Naive B cell (primary cell): ENCODE measurements at regions not wholly inside any gene's neighbourhood (a gene's known extent, or its start where the extent isn't known, plus 50 kb on each side); places are given as distances from the start of the nearest gene placed in this dataset.

Source experiments
- ATAC-seq, 2 donors: fragments of 150-1000 bp; cut with Tn5 transposase; 2 replicates each; pipeline ENCODE4 v1.10.0; 2021; ENCODE audit warnings: low read depth in 2 of 2, mild to moderate bottlenecking in 2 of 2, moderate library complexity in 2 of 2
- DNase-seq: peaks from one replicate; pipeline ENCODE4 v3.0.0; 2022
- H3K27ac Mint-ChIP-seq, 6 donors: one replicate each; pipeline ENCODE4 v1.8.0; 2020 to 2022; ENCODE audit warnings: mild to moderate bottlenecking in 6 of 6, mixed read lengths in 6 of 6, moderate library complexity in 5 of 6, inconsistent platforms in 2 of 6
- H3K27me3 Mint-ChIP-seq, 3 donors: one replicate each; pipeline ENCODE4 v1.8.0; 2021 to 2022; ENCODE audit warnings: mixed read lengths in 3 of 3, mild to moderate bottlenecking in 1 of 3
- H3K36me3 Mint-ChIP-seq, 2 donors: one replicate each; pipeline ENCODE4 v1.8.0; 2020 to 2022; ENCODE audit warnings: mixed read lengths in 2 of 2, inconsistent platforms in 1 of 2, mild to moderate bottlenecking in 1 of 2
- H3K4me1 Mint-ChIP-seq, 3 donors: one replicate each; pipeline ENCODE4 v1.8.0; 2020 to 2022; ENCODE audit warnings: mixed read lengths in 3 of 3, inconsistent platforms in 1 of 3, mild to moderate bottlenecking in 1 of 3, moderate library complexity in 1 of 3
- H3K4me3 Mint-ChIP-seq, 8 donors: one replicate each; pipeline ENCODE4 v1.8.0; 2020 to 2022; ENCODE audit warnings: mild to moderate bottlenecking in 8 of 8, mixed read lengths in 8 of 8, moderate library complexity in 8 of 8, inconsistent platforms in 2 of 8
- H3K9me3 Mint-ChIP-seq, 7 donors: one replicate each; pipeline ENCODE4 v1.8.0; 2020 to 2022; ENCODE audit warnings: mixed read lengths in 7 of 7, mild to moderate bottlenecking in 5 of 7, inconsistent platforms in 2 of 7, moderate library complexity in 1 of 7

DNA sequence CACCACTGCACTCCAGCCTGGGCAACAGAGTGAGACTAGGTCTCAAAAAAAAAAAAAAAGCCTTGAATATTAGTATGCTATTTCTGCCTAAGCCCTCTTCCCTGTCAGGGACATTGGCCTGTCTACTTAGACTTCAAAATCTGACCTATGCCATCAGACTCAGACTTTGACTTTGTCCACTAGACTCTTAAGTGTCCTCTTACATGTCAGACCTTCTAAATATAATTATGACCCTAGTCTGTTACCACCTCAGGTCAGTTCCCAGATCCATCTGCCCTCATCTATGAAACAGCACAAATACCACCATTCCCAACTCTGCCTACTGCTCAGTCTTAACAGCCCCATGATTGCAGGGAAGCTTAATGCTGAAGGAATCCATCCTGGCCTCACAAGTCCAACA, 244.6 kb downstream of the ZEB2 start:
- Mint-ChIP-seq H3K27me3 (no peaks in the 10 kb centered on the region), H3K27ac (peak overlapping the region in 1 of 6 donors; percentile 15), H3K36me3 (no peaks in the 10 kb centered on the region), H3K9me3 (no peaks in the 10 kb centered on the region), H3K4me3 (no peak overlapping the region), H3K4me1 (peaks cover 0 to 13% (median 11%) of the 10 kb centered on the region in 3 donors)
- DNase-seq (no peak), ATAC-seq (no peak)

DNA sequence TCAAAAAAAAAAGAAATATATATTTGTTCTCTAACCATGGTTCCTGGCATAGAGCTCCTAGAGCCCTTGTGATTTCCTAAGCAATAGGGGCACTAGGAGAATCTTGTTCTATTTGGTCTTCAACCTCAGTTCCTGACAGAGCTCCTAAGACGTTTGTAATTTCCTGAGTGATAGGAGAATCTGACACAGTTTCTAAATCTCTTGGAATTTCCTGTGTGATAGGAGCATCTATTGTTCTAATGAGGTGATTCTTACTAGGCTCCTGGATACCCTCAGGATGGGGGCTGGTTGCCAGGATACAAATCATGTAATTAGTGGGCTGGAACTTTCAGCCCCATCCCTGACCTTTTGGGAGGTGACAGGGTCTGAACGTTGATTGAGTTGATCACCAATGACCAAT, 245.8 kb downstream of the ZEB2 start:
- ATAC-seq (no peak), DNase-seq (no peak)
- no peaks in the 10 kb centered on the region for H3K9me3 Mint-ChIP-seq
- H3K27me3 Mint-ChIP-seq: no peaks in the 10 kb centered on the region
- no peaks in the 10 kb centered on the region for H3K36me3 Mint-ChIP-seq
- H3K27ac Mint-ChIP-seq: no peak overlapping the region
- H3K4me1 Mint-ChIP-seq: peaks cover 0 to 10% (median 8%) of the 10 kb centered on the region in 3 donors
- H3K4me3 Mint-ChIP-seq: no peak overlapping the region

GRCh38 chr2:144270951-144271350, 249.0 kb downstream of the ZEB2 start:
- no peaks in the 10 kb centered on the region for H3K36me3 Mint-ChIP-seq
- ATAC-seq (no peak), DNase-seq (no peak)
- H3K27me3 Mint-ChIP-seq: no peaks in the 10 kb centered on the region
- H3K4me3 Mint-ChIP-seq: no peak overlapping the region
- H3K4me1 Mint-ChIP-seq: peaks cover 10 to 23% (median 18%) of the 10 kb centered on the region in 3 donors
- H3K27ac Mint-ChIP-seq: peak overlapping the region in 1 of 6 donors; percentile 8
- no peaks in the 10 kb centered on the region for H3K9me3 Mint-ChIP-seq

- no peaks in the 10 kb centered on the region for H3K36me3 Mint-ChIP-seq
These were observed 251.8 kb downstream of the ZEB2 start for GRCh38 chr2:144268036-144268678.

GRCh38 chr2:144267239-144267638, 252.7 kb downstream of the ZEB2 start:
- peak overlapping the region in 3 of 6 donors; percentile 4 to 61 (median 49) for H3K27ac Mint-ChIP-seq
- no peaks in the 10 kb centered on the region for H3K9me3 Mint-ChIP-seq
- no peaks in the 10 kb centered on the region for H3K27me3 Mint-ChIP-seq
- no peak for DNase-seq
- H3K4me1 Mint-ChIP-seq: peaks cover 13 to 23% (median 18%) of the 10 kb centered on the region in 3 donors
- ATAC-seq: no peak
- no peak overlapping the region for H3K4me3 Mint-ChIP-seq
- H3K36me3 Mint-ChIP-seq: no peaks in the 10 kb centered on the region

More at GRCh38 chr2:144268036-144268678, 251.8 kb downstream of the ZEB2 start:
- Mint-ChIP-seq H3K27ac (peak overlapping the region in 1 of 6 donors; percentile 81), H3K4me3 (no peak overlapping the region), H3K9me3 (no peaks in the 10 kb centered on the region), H3K4me1 (peaks cover 13 to 23% (median 18%) of the 10 kb centered on the region in 3 donors), H3K27me3 (no peaks in the 10 kb centered on the region)
- ATAC-seq (no peak), DNase-seq (no peak)

DNA sequence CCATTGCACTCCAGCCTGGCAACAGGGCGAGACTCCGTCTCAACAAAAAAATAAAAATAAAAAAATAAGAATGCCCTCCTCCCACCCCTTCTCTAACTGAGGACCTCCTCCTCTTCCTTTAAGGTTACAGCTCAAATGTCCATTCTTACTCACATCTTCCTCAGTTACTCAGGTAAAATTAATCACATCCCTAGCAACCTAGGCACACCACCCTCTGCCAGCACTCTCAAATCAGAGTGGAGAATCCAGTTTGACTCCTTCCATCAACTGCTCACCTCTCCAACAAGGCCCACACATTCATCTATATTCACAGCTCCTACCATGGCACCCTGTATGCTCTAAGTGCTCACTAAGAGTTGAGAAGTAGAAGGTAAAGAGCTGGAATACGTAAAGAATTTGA, 254.3 kb downstream of the ZEB2 start:
- Mint-ChIP-seq H3K27me3 (no peaks in the 10 kb centered on the region), H3K4me1 (peaks cover 15 to 23% (median 22%) of the 10 kb centered on the region in 3 donors), H3K27ac (peak overlapping the region in 1 of 6 donors; percentile 89), H3K9me3 (no peaks in the 10 kb centered on the region), H3K4me3 (no peak overlapping the region), H3K36me3 (no peaks in the 10 kb centered on the region)
- DNase-seq (no peak), ATAC-seq (no peak)

DNA sequence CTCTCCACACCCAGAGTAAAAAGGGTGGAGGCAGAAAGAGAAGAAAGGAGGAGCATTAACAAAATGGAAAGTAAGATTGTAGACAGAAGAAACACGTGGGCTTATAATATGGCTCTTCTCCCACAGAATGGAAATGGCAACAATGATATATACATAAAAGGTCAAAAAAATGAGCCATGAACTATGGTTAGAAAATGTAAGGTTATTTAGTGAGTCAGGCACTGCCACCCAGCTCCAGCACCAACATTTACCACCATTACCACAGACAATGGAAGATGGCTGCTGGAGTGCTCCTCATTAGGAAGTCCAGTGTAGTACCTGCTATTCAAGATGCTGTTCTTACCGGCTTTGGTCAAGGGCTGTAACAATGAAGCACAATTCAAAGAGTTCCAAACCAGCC, 258.0 kb downstream of the ZEB2 start:
- H3K9me3 Mint-ChIP-seq: peaks cover 11 to 25% (median 15%) of the 10 kb centered on the region in 7 donors
- peaks cover 11 to 20% of the 10 kb centered on the region in 2 donors for H3K36me3 Mint-ChIP-seq
- H3K27ac Mint-ChIP-seq: peak overlapping the region in 1 of 6 donors; percentile 16
- no peak for ATAC-seq
- no peak overlapping the region for H3K4me3 Mint-ChIP-seq
- no peak for DNase-seq
- peaks cover 11 to 16% (median 11%) of the 10 kb centered on the region in 3 donors for H3K4me1 Mint-ChIP-seq
- H3K27me3 Mint-ChIP-seq: no peaks in the 10 kb centered on the region

DNA sequence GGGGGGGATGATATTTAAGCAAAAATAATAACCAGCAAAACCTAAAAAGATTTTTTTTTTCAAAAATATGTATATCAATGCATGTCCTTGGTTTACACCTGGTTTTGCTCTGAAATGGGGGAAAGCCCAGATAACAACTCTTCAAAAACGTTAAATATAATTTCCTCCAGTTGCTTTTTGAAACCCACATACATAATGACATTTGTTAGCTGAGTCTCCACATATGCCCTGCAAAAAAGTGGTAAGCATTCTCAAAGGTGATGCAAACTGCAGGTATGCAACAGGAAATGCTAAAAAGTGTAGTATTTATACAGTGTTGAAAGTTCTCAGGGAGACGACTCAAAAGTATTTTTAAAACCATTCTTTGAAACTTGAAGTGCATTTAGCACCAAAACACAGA, 258.6 kb downstream of the ZEB2 start:
- ATAC-seq: no peak
- no peak for DNase-seq
- Mint-ChIP-seq H3K4me1 (peaks cover 5 to 14% (median 14%) of the 10 kb centered on the region in 3 donors), H3K36me3 (peaks cover 13 to 22% of the 10 kb centered on the region in 2 donors), H3K9me3 (peaks cover 11 to 28% (median 18%) of the 10 kb centered on the region in 7 donors), H3K27me3 (no peaks in the 10 kb centered on the region), H3K4me3 (no peak overlapping the region), H3K27ac (peak overlapping the region in 1 of 6 donors; percentile 1)

DNA sequence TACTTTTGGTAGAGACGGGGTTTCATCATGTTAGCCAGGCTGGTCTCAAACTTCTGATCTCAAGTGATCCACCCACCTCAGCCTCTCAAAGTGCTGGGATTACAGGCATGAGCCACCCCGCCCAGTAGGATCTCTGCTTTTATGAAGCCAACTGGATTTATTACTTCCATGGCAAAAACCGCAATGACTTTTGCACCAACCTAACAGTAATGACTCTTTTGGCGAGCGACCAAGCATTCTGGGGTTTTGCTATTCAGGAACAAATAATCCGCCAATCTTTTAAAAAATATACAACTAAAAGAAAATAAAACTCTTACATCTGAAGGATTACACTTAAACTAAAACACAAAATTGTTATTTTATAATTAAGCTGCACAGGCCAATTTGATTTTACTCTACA, 260.6 kb downstream of the ZEB2 start:
- peaks cover 24 to 32% of the 10 kb centered on the region in 2 donors for H3K36me3 Mint-ChIP-seq
- H3K27me3 Mint-ChIP-seq: no peaks in the 10 kb centered on the region
- no peak overlapping the region for H3K27ac Mint-ChIP-seq
- H3K4me3 Mint-ChIP-seq: peak overlapping the region in 1 of 8 donors; percentile 49
- no peak for ATAC-seq
- peaks cover 17 to 47% (median 34%) of the 10 kb centered on the region in 7 donors for H3K9me3 Mint-ChIP-seq
- DNase-seq: no peak
- H3K4me1 Mint-ChIP-seq: peaks cover 5 to 12% (median 8%) of the 10 kb centered on the region in 3 donors

DNA sequence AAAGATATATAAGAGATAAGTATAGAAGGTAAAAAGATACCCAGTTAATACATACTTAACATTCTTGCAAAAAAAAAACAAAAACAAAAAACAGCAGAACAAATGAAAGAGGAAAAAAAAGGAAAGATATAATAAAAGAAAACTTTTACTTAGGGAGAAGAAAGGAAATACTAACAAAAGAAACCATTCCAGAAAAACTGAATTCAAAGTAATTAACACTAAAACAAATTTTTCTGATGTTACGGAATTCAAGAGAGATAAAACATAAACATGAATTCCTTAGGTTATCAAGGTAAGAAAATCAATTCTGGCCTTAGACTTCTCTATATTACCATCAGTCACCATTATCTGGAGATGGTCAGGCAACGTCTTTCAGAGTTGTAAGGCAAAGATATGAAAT, 261.8 kb downstream of the ZEB2 start:
- H3K27ac Mint-ChIP-seq: peak overlapping the region in 1 of 6 donors; percentile 21
- peaks cover 19 to 55% (median 41%) of the 10 kb centered on the region in 7 donors for H3K9me3 Mint-ChIP-seq
- ATAC-seq (no peak), DNase-seq (no peak)
- H3K4me3 Mint-ChIP-seq: no peak overlapping the region
- no peaks in the 10 kb centered on the region for H3K27me3 Mint-ChIP-seq
- peaks cover 28 to 37% of the 10 kb centered on the region in 2 donors for H3K36me3 Mint-ChIP-seq
- H3K4me1 Mint-ChIP-seq: peaks cover 5 to 12% (median 8%) of the 10 kb centered on the region in 3 donors

GRCh38 chr2:144256996-144257707, 262.8 kb downstream of the ZEB2 start:
- ATAC-seq (no peak), DNase-seq (no peak)
- H3K27me3 Mint-ChIP-seq: no peaks in the 10 kb centered on the region
- H3K4me1 Mint-ChIP-seq: peaks cover 5 to 12% (median 8%) of the 10 kb centered on the region in 3 donors
- H3K4me3 Mint-ChIP-seq: peak overlapping the region in 1 of 8 donors; percentile 21
- peaks cover 23 to 65% (median 49%) of the 10 kb centered on the region in 7 donors for H3K9me3 Mint-ChIP-seq
- no peak overlapping the region for H3K27ac Mint-ChIP-seq
- peaks cover 36 to 45% of the 10 kb centered on the region in 2 donors for H3K36me3 Mint-ChIP-seq

DNA sequence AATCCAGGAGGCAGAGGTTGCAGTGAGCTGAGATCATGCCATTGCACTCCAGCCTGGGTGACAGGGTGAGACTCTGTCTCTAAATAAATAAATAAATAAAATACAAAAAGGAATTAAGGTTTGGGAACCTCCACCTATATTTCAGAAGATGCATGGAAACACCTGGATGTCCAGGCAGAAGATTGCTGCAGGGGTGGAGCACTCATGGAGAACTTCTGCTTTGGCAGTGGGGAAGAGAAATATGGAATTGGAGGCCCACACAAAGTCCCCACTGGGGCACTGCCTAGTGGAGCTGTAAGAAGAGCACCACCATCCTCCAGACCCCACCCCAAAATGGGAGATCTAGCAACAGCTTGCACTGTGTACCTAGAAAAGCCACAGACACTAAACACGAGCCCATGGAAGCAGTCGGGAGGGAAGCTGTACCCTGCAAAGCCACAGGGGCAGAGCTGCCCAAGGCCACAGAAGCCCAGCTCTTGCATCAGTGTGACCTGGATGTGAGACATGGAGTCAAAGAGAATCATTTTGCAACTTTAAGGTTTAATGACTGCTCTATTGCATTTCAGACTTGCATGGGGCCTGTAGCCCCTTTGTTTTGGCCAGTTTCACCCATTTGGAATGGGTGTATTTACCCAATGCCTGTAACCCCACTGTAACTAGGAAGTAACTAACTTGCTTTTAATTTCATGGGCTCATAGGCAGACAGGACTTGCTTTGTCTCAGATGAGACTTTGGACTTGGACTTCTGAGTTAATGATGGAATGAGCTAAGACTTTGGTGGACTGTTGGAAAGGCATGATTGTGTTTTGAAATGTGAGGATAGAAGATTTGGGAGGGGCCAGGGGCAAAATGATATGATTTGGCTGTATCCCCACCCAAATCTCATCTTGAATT, 265.3 kb downstream of the ZEB2 start:
- Mint-ChIP-seq H3K4me3 (no peak overlapping the region), H3K27ac (no peak overlapping the region), H3K27me3 (no peaks in the 10 kb centered on the region), H3K36me3 (peaks cover 36 to 45% of the 10 kb centered on the region in 2 donors), H3K9me3 (peaks cover 23 to 66% (median 51%) of the 10 kb centered on the region in 7 donors), H3K4me1 (peaks cover 0 to 10% (median 4%) of the 10 kb centered on the region in 3 donors)
- ATAC-seq (no peak), DNase-seq (no peak)

GRCh38 chr2:144253743-144254142, 266.2 kb downstream of the ZEB2 start:
- no peaks in the 10 kb centered on the region for H3K27me3 Mint-ChIP-seq
- H3K27ac Mint-ChIP-seq: no peak overlapping the region
- H3K9me3 Mint-ChIP-seq: peaks cover 23 to 59% (median 48%) of the 10 kb centered on the region in 7 donors
- DNase-seq: no peak
- ATAC-seq: no peak
- H3K4me3 Mint-ChIP-seq: no peak overlapping the region
- H3K4me1 Mint-ChIP-seq: peaks cover 0 to 12% (median 4%) of the 10 kb centered on the region in 3 donors
- peaks cover 36 to 43% of the 10 kb centered on the region in 2 donors for H3K36me3 Mint-ChIP-seq
